IMR-90 (cell line): ENCODE measurements at regions not wholly inside any gene's neighbourhood (a gene's known extent, or its start where the extent isn't known, plus 50 kb on each side); places are given as distances from the start of the nearest gene placed in this dataset.

Experiments used
- ATAC-seq: fragments of 200-7000 bp; cut with Tn5 transposase; 2 replicates; pipeline ENCODE4 v1.9.1; 2020; ENCODE audit warnings: low read depth, mild to moderate bottlenecking, moderate library complexity
- BruUV-seq: library from RNA; stranded (reverse); fragments of 400-500 nt; replicated peaks from 2 replicates; lab custom pipeline; 2021; lab: Mats Ljungman, UMichigan
- CTCF ChIA-PET: fragments of 300-600 bp; formaldehyde crosslinking; extraction: SDS; loops from one replicate; lab custom pipeline; 2021; ENCODE audit warnings: antibody characterized with exemption; lab: Yijun Ruan, JAX
- POLR2A ChIA-PET: fragments of 300-600 bp; sonication (Branson Sonifier 250); formaldehyde crosslinking; loops from one replicate; lab custom pipeline; 2022; ENCODE audit warnings: antibody characterized with exemption; ENCODE audit not compliant: unreplicated experiment; lab: Charles Lee
- DNase-seq: peaks from one replicate; pipeline ENCODE4 v3.0.0; 2013
- H2AFZ ChIP-seq: replicated peaks from 2 replicates; pipeline ENCODE3; 2013; ENCODE audit warnings: low read length, mild to moderate bottlenecking; ENCODE audit not compliant: poor library complexity
- H2AK5ac ChIP-seq: 2 replicates; pipeline ENCODE4 v1.6.1; 2013; ENCODE audit warnings: low read depth, low read length, inconsistent platforms
- H2AK9ac ChIP-seq: replicated peaks from 2 replicates; pipeline ENCODE3; 2013; ENCODE audit warnings: mild to moderate bottlenecking, low read depth, low read length, moderate library complexity; ENCODE audit not compliant: poor library complexity
- H2BK120ac ChIP-seq: 2 replicates; pipeline ENCODE4 v1.6.1; 2013; ENCODE audit warnings: low read depth, low read length, inconsistent platforms
- H2BK15ac ChIP-seq: 3 replicates; pipeline ENCODE4 v1.6.1; 2013; ENCODE audit warnings: low read depth, low read length, inconsistent platforms
- H2BK20ac ChIP-seq: 2 replicates; pipeline ENCODE4 v1.6.1; 2013; ENCODE audit warnings: low read depth, mild to moderate bottlenecking, inconsistent platforms, low read length, moderate library complexity
- H2BK5ac ChIP-seq: 2 replicates; pipeline ENCODE4 v1.6.1; 2013; ENCODE audit warnings: mild to moderate bottlenecking, low read depth, low read length, inconsistent platforms; ENCODE audit not compliant: poor library complexity, severe bottlenecking
- H3K14ac ChIP-seq: replicated peaks from 2 replicates; pipeline ENCODE4 v1.6.1; 2013; ENCODE audit warnings: low read depth, low read length, inconsistent platforms
- H3K18ac ChIP-seq: 2 replicates; pipeline ENCODE4 v1.6.1; 2013; ENCODE audit warnings: low read depth, low read length, control low read depth
- H3K23ac ChIP-seq: 2 replicates; pipeline ENCODE4 v1.6.1; 2013; ENCODE audit warnings: low read depth, low read length, inconsistent platforms
- H3K27ac ChIP-seq: 2 replicates; pipeline ENCODE4 v1.5.1; 2013; ENCODE audit warnings: mild to moderate bottlenecking, control low read depth, low read length; ENCODE audit not compliant: insufficient read depth
- H3K27me3 ChIP-seq: 2 replicates; pipeline ENCODE4 v1.6.1; 2013; ENCODE audit warnings: low read length; ENCODE audit not compliant: control insufficient read depth, insufficient read depth
- H3K36me3 ChIP-seq: 2 replicates; pipeline ENCODE4 v1.6.1; 2013; ENCODE audit warnings: low read length, mixed read lengths; ENCODE audit not compliant: control insufficient read depth, insufficient read depth
- H3K4ac ChIP-seq: 2 replicates; pipeline ENCODE4 v1.6.1; 2013; ENCODE audit warnings: low read depth, low read length, inconsistent platforms
- H3K4me1 ChIP-seq: 2 replicates; pipeline ENCODE4 v1.6.1; 2013; ENCODE audit warnings: low read length, mixed read lengths; ENCODE audit not compliant: control insufficient read depth, insufficient read depth
- H3K4me2 ChIP-seq: 2 replicates; pipeline ENCODE4 v1.6.1; 2013; ENCODE audit warnings: low read depth, mild to moderate bottlenecking, control low read depth, low read length, moderate library complexity
- H3K4me3 ChIP-seq: 2 replicates; pipeline ENCODE4 v1.5.1; 2013; ENCODE audit warnings: low read depth, mild to moderate bottlenecking, control low read depth, low read length, moderate library complexity; ENCODE audit not compliant: insufficient read depth
- H3K56ac ChIP-seq: 2 replicates; pipeline ENCODE4 v1.6.1; 2013; ENCODE audit warnings: low read length, inconsistent platforms; ENCODE audit not compliant: insufficient read depth; ENCODE audit errors: extremely low read depth
- H3K79me1 ChIP-seq, 2 experiments: 2 replicates each; pipeline ENCODE4 v1.6.1; 2013; ENCODE audit warnings: low read length in 2 of 2, inconsistent platforms in 1 of 2, low read depth in 1 of 2
- H3K9ac ChIP-seq: 2 replicates; pipeline ENCODE4 v1.6.1; 2013; ENCODE audit warnings: low read depth, low read length, control low read depth
- H3K9me1 ChIP-seq: 2 replicates; pipeline ENCODE4 v1.6.1; 2013; ENCODE audit warnings: low read length, inconsistent platforms; ENCODE audit not compliant: insufficient read depth
- H3K9me3 ChIP-seq: 2 replicates; pipeline ENCODE4 v1.6.1; 2013; ENCODE audit warnings: low read length; ENCODE audit not compliant: control insufficient read depth, insufficient read depth
- H4K20me1 ChIP-seq: 2 replicates; pipeline ENCODE4 v1.6.1; 2013; ENCODE audit warnings: low read length, inconsistent platforms; ENCODE audit not compliant: insufficient read depth
- H4K5ac ChIP-seq: 2 replicates; pipeline ENCODE4 v1.6.1; 2013; ENCODE audit warnings: mild to moderate bottlenecking, low read depth, low read length, control low read depth
- H4K8ac ChIP-seq, 2 experiments: 2 replicates each; pipeline ENCODE4 v1.6.1; 2013; ENCODE audit warnings: low read depth in 2 of 2, low read length in 2 of 2, control low read depth in 1 of 2, inconsistent platforms in 1 of 2
- H4K91ac ChIP-seq: 2 replicates; pipeline ENCODE4 v1.6.1; 2013; ENCODE audit warnings: low read depth, low read length, inconsistent platforms; ENCODE audit not compliant: insufficient read depth
- BHLHE40 ChIP-seq: fragments of 150-350 bp; IDR thresholded peaks from 2 replicates; pipeline ENCODE4 v1.6.1; 2016; ENCODE audit warnings: mild to moderate bottlenecking, low read depth, low read length
- CHD1 ChIP-seq: IDR thresholded peaks from 2 replicates; pipeline ENCODE4 v1.6.1; 2012; ENCODE audit warnings: low read depth, low read length, improper control_type of control experiment
- CTCF ChIP-seq: conservative IDR thresholded peaks from 2 replicates; pipeline ENCODE4 v1.5.1; 2012; ENCODE audit warnings: mild to moderate bottlenecking, low read depth, low read length, improper control_type of control experiment
- RCOR1 ChIP-seq: IDR thresholded peaks from 2 replicates; pipeline ENCODE4 v1.6.1; 2012; ENCODE audit warnings: mild to moderate bottlenecking, low read length, improper control_type of control experiment; ENCODE audit not compliant: insufficient replicate concordance
- SMC3 ChIP-seq: fragments of 150-350 bp; IDR thresholded peaks from 2 replicates; pipeline ENCODE4 v1.6.1; 2016; ENCODE audit warnings: low read depth, mild to moderate bottlenecking, antibody characterized with exemption, low read length, moderate library complexity
- USF2 ChIP-seq: fragments of 150-350 bp; IDR thresholded peaks from 2 replicates; pipeline ENCODE4 v1.6.1; 2017; ENCODE audit warnings: mild to moderate bottlenecking, antibody characterized with exemption, low read length, low read depth
- WGBS, 2 experiments: methylation state at CpG; one replicate each; pipeline versions ENCODE4 v1.1.5 to v1.1.7; 2013; ENCODE audit warnings: missing lambda C conversion rate in 2 of 2; ENCODE audit not compliant: insufficient read length in 1 of 2; ENCODE audit errors: extremely low coverage in 2 of 2; 5-methylcytosine and 5-hydroxymethylcytosine counted together
- dilution Hi-C: fragments of 300-500 bp; cut with HindIII; formaldehyde crosslinking; loops from one replicate; pipeline ENCODE4 v1.14.3; 2018; ENCODE audit warnings: low sequenced_read_pairs; ENCODE audit not compliant: unreplicated experiment
- in situ Hi-C: fragments of 300-500 bp; cut with MboI; formaldehyde crosslinking; loops from 3 replicates; pipeline ENCODE4 v1.14.3; 2019; ENCODE audit warnings: low sequenced_read_pairs, inconsistent platforms, mixed read lengths
- intact Hi-C: fragments of 100-400 bp; cut with micrococcal nuclease; formaldehyde crosslinking; loops from 2 replicates; pipeline ENCODE4 v1.10.0; 2022
- TF ChIP-seq, protein P1 (sequence below): fragments of 150-350 bp; IDR thresholded peaks from 2 replicates; pipeline ENCODE4 v1.6.1; 2016; ENCODE audit warnings: low read depth, mild to moderate bottlenecking, low read length, moderate library complexity, borderline replicate concordance

GRCh38 chr17:74137416-74137815 is 66.1 kb upstream of the RPL38 start:
- H3K56ac ChIP-seq = no peak overlapping the region
- H4K20me1 ChIP-seq = no peaks in the 10 kb centered on the region
- H3K4me1 ChIP-seq = no peaks in the 10 kb centered on the region
- no peak overlapping the region for H2BK15ac ChIP-seq
- H2AFZ ChIP-seq = peak overlapping the region; percentile 32
- CTCF ChIA-PET = no interaction called here
- DNase-seq (no peak), ATAC-seq (no peak)
- H3K27ac ChIP-seq = no peak overlapping the region
- POLR2A ChIA-PET = no interaction called here
- H3K4me2 ChIP-seq = no peak overlapping the region
- H3K4me3 ChIP-seq = no peak overlapping the region
- no peaks in the 10 kb centered on the region for H3K36me3 ChIP-seq
- no peak overlapping the region for H2BK120ac ChIP-seq
- no peak overlapping the region for H4K8ac ChIP-seq
- peaks cover 9% of the 10 kb centered on the region for H3K9me3 ChIP-seq
- no peak overlapping the region for H3K18ac ChIP-seq
- no peak overlapping the region for H2BK20ac ChIP-seq
- no peaks in the 10 kb centered on the region for H3K27me3 ChIP-seq
- no peak overlapping the region for H2AK5ac ChIP-seq
- H3K23ac ChIP-seq = no peak overlapping the region
- in situ Hi-C loops (no loop called here), intact Hi-C loops (no loop called here), dilution Hi-C loops (no loop called here)
- H3K9me1 ChIP-seq = no peaks in the 10 kb centered on the region
- no peak overlapping the region for H2AK9ac ChIP-seq
- no peak overlapping the region for H4K91ac ChIP-seq
- H3K79me1 ChIP-seq = no peaks in the 10 kb centered on the region
- no peak overlapping the region for H3K4ac ChIP-seq
- 20% methylated on average over 1 of the region's 3 CpGs; no CpG with 5 or more reads in 1 of the 2 experiments for WGBS, 2 experiments
- H2BK5ac ChIP-seq = no peak overlapping the region
- no peak overlapping the region for H4K5ac ChIP-seq
- BruUV-seq = no TSS peak
- TF ChIP-seq RCOR1 (no peak), SMC3 (no peak), CHD1 (no peak), USF2 (no peak), CTCF (no peak), BHLHE40 (no peak)
- TF ChIP-seq, protein P1, sequence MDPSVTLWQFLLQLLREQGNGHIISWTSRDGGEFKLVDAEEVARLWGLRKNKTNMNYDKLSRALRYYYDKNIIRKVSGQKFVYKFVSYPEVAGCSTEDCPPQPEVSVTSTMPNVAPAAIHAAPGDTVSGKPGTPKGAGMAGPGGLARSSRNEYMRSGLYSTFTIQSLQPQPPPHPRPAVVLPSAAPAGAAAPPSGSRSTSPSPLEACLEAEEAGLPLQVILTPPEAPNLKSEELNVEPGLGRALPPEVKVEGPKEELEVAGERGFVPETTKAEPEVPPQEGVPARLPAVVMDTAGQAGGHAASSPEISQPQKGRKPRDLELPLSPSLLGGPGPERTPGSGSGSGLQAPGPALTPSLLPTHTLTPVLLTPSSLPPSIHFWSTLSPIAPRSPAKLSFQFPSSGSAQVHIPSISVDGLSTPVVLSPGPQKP = no peak
- no peak overlapping the region for H3K14ac ChIP-seq
- no peak overlapping the region for H3K9ac ChIP-seq
